ENCODE measurements at regions not wholly inside any gene's neighbourhood (a gene's known extent, or its start where the extent isn't known, plus 50 kb on each side); places are given as distances from the start of the nearest gene placed in this dataset.

DNA sequence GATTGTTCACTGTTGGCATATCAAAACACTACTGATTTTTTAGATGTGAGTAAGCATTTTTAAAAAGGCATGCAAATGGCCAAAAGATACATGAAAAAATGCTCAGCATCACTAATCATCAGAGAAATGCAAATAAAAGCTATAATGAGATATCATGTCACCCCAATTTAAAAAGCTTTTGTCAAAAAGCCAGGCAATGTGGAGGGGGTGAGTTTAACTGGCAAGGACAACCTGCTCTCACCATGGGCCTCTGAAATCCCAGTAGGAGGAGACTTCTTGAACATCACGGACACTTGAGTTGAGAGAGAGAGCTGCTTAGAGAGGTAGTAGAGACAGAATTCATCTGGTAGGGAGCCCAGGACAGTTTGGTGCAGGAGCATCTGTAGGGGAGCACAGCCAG, 347.1 kb upstream of the MPDZ start:
- Histone ChIP-seq H3K4me3 (ENCODE audit: low read length) (no peak overlapping the region), H3K27me3 (ENCODE audit: control insufficient read depth, insufficient read depth, low read length, poor library complexity, severe bottlenecking) (no peaks in the 10 kb centered on the region), H3K27ac (ENCODE audit: low read depth, low read length) (no peak overlapping the region), H3K4me1 (ENCODE audit: control insufficient read depth, insufficient read depth, low read length) (no peaks in the 10 kb centered on the region), H3K36me3 (ENCODE audit: control insufficient read depth, insufficient read depth, low read length) (no peaks in the 10 kb centered on the region), H3K9me3 (ENCODE audit: control insufficient read depth, low read length) (no peaks in the 10 kb centered on the region), H3K9ac (ENCODE audit: extremely low read depth, low read length, poor library complexity, severe bottlenecking) (no peak overlapping the region)
- H3K27me3 Mint-ChIP-seq (ENCODE audit: insufficient read depth): no peaks in the 10 kb centered on the region
- WGBS, 2 experiments (ENCODE audit: insufficient coverage in 1 of 2, insufficient read length in 1 of 2): 100% methylated on average over 1 of the region's 1 CpG
- DNase-seq: no peak
- H3K36me3 Mint-ChIP-seq (ENCODE audit: low read depth): no peaks in the 10 kb centered on the region
- H3K9me3 Mint-ChIP-seq: no peaks in the 10 kb centered on the region
- H3K4me3 Mint-ChIP-seq: no peak overlapping the region
- no peak for TF ChIP-seq CTCF (conservative IDR thresholded peaks at IDR 0.05)
- no peak overlapping the region for H3K27ac Mint-ChIP-seq
- no peaks in the 10 kb centered on the region for H3K4me1 Mint-ChIP-seq

- Mint-ChIP-seq H3K9me3 (no peaks in the 10 kb centered on the region), H3K4me3 (no peak overlapping the region), H3K27ac (no peak overlapping the region), H3K27me3 (ENCODE audit: insufficient read depth) (no peaks in the 10 kb centered on the region), H3K36me3 (ENCODE audit: low read depth) (no peaks in the 10 kb centered on the region), H3K4me1 (peaks cover 8% of the 10 kb centered on the region)
- no peaks in the 10 kb centered on the region for H3K36me3 ChIP-seq (ENCODE audit: control insufficient read depth, insufficient read depth, low read length)
- H3K4me1 ChIP-seq (ENCODE audit: control insufficient read depth, insufficient read depth, low read length): no peaks in the 10 kb centered on the region
- no peak overlapping the region for H3K27ac ChIP-seq (ENCODE audit: low read depth, low read length)
- 92 to 100% methylated on average over 4 to 6 of the region's 6 CpGs for WGBS, 2 experiments (ENCODE audit: insufficient coverage in 1 of 2, insufficient read length in 1 of 2)
- DNase-seq: no peak
- no peaks in the 10 kb centered on the region for H3K9me3 ChIP-seq (ENCODE audit: control insufficient read depth, low read length)
- H3K27me3 ChIP-seq (ENCODE audit: control insufficient read depth, insufficient read depth, low read length, poor library complexity, severe bottlenecking): no peaks in the 10 kb centered on the region
- H3K4me3 ChIP-seq (ENCODE audit: low read length): no peak overlapping the region
- no peak for TF ChIP-seq CTCF (conservative IDR thresholded peaks at IDR 0.05)
- H3K9ac ChIP-seq (ENCODE audit: extremely low read depth, low read length, poor library complexity, severe bottlenecking): no peak overlapping the region
These were observed 342.5 kb upstream of the MPDZ start for GRCh38 chr9:13621872-13622564.

GRCh38 chr9:13616491-13617035, 337.1 kb upstream of the MPDZ start:
- Histone ChIP-seq H3K27me3 (ENCODE audit: control insufficient read depth, insufficient read depth, low read length, poor library complexity, severe bottlenecking) (no peaks in the 10 kb centered on the region), H3K9me3 (ENCODE audit: control insufficient read depth, low read length) (peaks cover 4% of the 10 kb centered on the region), H3K36me3 (ENCODE audit: control insufficient read depth, insufficient read depth, low read length) (no peaks in the 10 kb centered on the region), H3K27ac (ENCODE audit: low read depth, low read length) (no peak overlapping the region), H3K4me1 (ENCODE audit: control insufficient read depth, insufficient read depth, low read length) (no peaks in the 10 kb centered on the region), H3K9ac (ENCODE audit: extremely low read depth, low read length, poor library complexity, severe bottlenecking) (no peak overlapping the region), H3K4me3 (ENCODE audit: low read length) (no peak overlapping the region)
- WGBS, 2 experiments (ENCODE audit: insufficient coverage in 1 of 2, insufficient read length in 1 of 2): 92 to 94% methylated on average over 1 to 2 of the region's 2 CpGs
- no peak for TF ChIP-seq CTCF (conservative IDR thresholded peaks at IDR 0.05)
- no peak for DNase-seq
- H3K9me3 Mint-ChIP-seq: no peaks in the 10 kb centered on the region
- peaks cover 8% of the 10 kb centered on the region for H3K4me1 Mint-ChIP-seq
- H3K27ac Mint-ChIP-seq: no peak overlapping the region
- H3K27me3 Mint-ChIP-seq (ENCODE audit: insufficient read depth): no peaks in the 10 kb centered on the region
- H3K36me3 Mint-ChIP-seq (ENCODE audit: low read depth): no peaks in the 10 kb centered on the region
- no peak overlapping the region for H3K4me3 Mint-ChIP-seq
